Transverse colon (tissue), 3 donors: ENCODE measurements at regions not wholly inside any gene's neighbourhood (a gene's known extent, or its start where the extent isn't known, plus 50 kb on each side); places are given as distances from the start of the nearest gene placed in this dataset.
A peak's percentile ranks its signal among the peaks of the same experiment; 100 is the strongest.

ENCODE experiments used
- POLR2A ChIP-seq: fragments of 450-650 bp; IDR thresholded peaks from one replicate; pipeline ENCODE4 v1.6.1; 2016; ENCODE audit warnings: antibody characterized with exemption, mild to moderate bottlenecking, moderate library complexity
- TF ChIP-seq, protein P1 (sequence below), 5 experiments: fragments of 200-600 bp in 3 of 5; fragments of 450-650 bp in 2 of 5; sonication (generic) in 3 of 5; IDR thresholded peaks; 1 replicate in 2 of 5; 2 replicates in 3 of 5; pipeline ENCODE4 v1.5.1; 2016 to 2017; ENCODE audit warnings: antibody characterized with exemption in 5 of 5, inconsistent platforms in 3 of 5, mild to moderate bottlenecking in 2 of 5, moderate library complexity in 1 of 5

DNA sequence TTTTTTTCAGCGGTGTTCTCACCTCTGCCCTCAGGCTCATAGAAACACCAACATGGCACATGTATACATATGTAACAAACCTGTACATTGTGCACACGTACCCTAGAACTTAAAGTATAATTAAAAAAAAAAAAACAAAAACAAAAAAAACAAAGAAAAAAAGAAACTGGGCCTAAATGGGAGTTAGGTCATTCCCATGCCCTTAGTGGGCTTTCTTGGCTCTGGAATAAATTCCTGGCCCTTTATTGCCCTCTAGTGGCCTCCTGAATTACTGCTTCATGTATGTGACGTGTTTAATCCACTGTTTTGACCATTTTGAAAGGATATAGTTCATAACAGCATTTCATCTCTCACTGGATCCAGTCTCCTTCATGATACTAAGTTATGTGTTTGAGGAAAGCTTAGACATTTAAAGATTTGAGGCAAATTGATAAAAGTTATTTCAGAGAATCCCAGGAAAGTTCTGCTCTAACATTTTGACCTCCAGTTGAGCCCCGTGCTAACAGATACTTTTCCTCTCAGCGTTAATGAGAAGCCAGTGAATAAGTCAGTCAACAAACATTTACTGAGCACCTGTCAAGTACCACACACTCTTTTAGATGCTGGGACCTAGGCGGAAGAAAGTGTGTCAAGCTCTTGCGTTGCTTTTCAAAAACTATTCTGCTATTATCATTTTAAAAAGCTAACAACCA lies 54.7 kb upstream of the SYPL1 start:
- TF ChIP-seq, protein P1, sequence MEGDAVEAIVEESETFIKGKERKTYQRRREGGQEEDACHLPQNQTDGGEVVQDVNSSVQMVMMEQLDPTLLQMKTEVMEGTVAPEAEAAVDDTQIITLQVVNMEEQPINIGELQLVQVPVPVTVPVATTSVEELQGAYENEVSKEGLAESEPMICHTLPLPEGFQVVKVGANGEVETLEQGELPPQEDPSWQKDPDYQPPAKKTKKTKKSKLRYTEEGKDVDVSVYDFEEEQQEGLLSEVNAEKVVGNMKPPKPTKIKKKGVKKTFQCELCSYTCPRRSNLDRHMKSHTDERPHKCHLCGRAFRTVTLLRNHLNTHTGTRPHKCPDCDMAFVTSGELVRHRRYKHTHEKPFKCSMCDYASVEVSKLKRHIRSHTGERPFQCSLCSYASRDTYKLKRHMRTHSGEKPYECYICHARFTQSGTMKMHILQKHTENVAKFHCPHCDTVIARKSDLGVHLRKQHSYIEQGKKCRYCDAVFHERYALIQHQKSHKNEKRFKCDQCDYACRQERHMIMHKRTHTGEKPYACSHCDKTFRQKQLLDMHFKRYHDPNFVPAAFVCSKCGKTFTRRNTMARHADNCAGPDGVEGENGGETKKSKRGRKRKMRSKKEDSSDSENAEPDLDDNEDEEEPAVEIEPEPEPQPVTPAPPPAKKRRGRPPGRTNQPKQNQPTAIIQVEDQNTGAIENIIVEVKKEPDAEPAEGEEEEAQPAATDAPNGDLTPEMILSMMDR (IDR thresholded peaks at IDR 0.05): peak; percentile 77 to 86 (median 79)
- TF ChIP-seq POLR2A: no peak
